H1 (cell line): ENCODE measurements at regions not wholly inside any gene's neighbourhood (a gene's known extent, or its start where the extent isn't known, plus 50 kb on each side); places are given as distances from the start of the nearest gene placed in this dataset.

Experiments
- CTCF ChIA-PET: fragments of 300-600 bp; sonication (Branson Sonifier 250); formaldehyde crosslinking; loops from one replicate; lab custom pipeline; 2021; ENCODE audit not compliant: partially characterized antibody; lab: Charles Lee
- POLR2A ChIA-PET: fragments of 300-600 bp; sonication (Branson Sonifier 250); formaldehyde crosslinking; loops from one replicate; lab custom pipeline; 2021; ENCODE audit warnings: inconsistent platforms; ENCODE audit not compliant: partially characterized antibody; lab: Charles Lee
- DNase-seq, 2 experiments: peaks; one replicate each; pipeline versions ENCODE4 v3.0.0 to v3.0.0-alpha.2; 2010 to 2022; ENCODE audit warnings: low spot score in 2 of 2, low read depth in 1 of 2, mixed read lengths in 1 of 2
- FAIRE-seq: peaks from 2 replicates; lab custom pipeline; 2011; peaks lifted over from hg19 to GRCh38; lab: Jason Lieb, UNC
- H2AFZ ChIP-seq: 2 replicates; pipeline ENCODE4 v1.8.1; 2012; ENCODE audit warnings: low read length, inconsistent platforms
- H2AK5ac ChIP-seq: 2 replicates; pipeline ENCODE4 v1.6.1; 2013; ENCODE audit warnings: low read depth, low read length
- H2BK120ac ChIP-seq: replicated peaks from 2 replicates; pipeline ENCODE3; 2013; ENCODE audit warnings: low read depth, low read length, inconsistent platforms
- H2BK12ac ChIP-seq: 2 replicates; pipeline ENCODE4 v1.6.1; 2013; ENCODE audit warnings: low read depth, low read length
- H2BK15ac ChIP-seq: 2 replicates; pipeline ENCODE4 v1.6.1; 2013; ENCODE audit warnings: low read length
- H2BK20ac ChIP-seq: 2 replicates; pipeline ENCODE4 v1.6.1; 2013; ENCODE audit warnings: low read length
- H2BK5ac ChIP-seq: 2 replicates; pipeline ENCODE4 v1.6.1; 2013; ENCODE audit warnings: low read depth, low read length
- H3K14ac ChIP-seq: 2 replicates; pipeline ENCODE4 v1.6.1; 2013; ENCODE audit warnings: inconsistent platforms; ENCODE audit not compliant: insufficient read length
- H3K18ac ChIP-seq: 2 replicates; pipeline ENCODE4 v1.6.1; 2013; ENCODE audit warnings: low read length; ENCODE audit errors: extremely low read depth
- H3K23ac ChIP-seq: 2 replicates; pipeline ENCODE4 v1.6.1; 2013; ENCODE audit warnings: inconsistent platforms; ENCODE audit not compliant: insufficient read length
- H3K23me2 ChIP-seq: 2 replicates; pipeline ENCODE4 v1.6.1; 2013; ENCODE audit warnings: low read depth, low read length
- H3K27ac ChIP-seq: 2 replicates; pipeline ENCODE4 v1.6.1; 2011; ENCODE audit warnings: low read depth, low read length, inconsistent platforms
- H3K27me3 ChIP-seq, 4 experiments: replicated peaks in 1 of 4; 1 replicate in 1 of 4; 2 replicates in 3 of 4; pipeline versions ENCODE4 v1.6.1 to v1.8.1; 2011 to 2013; ENCODE audit warnings: low read length in 3 of 4, mild to moderate bottlenecking in 3 of 4, inconsistent platforms in 2 of 4, mixed read lengths in 2 of 4, moderate library complexity in 1 of 4; ENCODE audit not compliant: control insufficient read depth in 3 of 4, insufficient read depth in 3 of 4; ENCODE audit errors: extremely low read depth in 1 of 4
- H3K36me3 ChIP-seq, 4 experiments: 2 replicates each; pipeline versions ENCODE4 v1.6.1 to v1.8.1; 2011 to 2013; ENCODE audit warnings: mild to moderate bottlenecking in 4 of 4, low read length in 3 of 4, moderate library complexity in 2 of 4, control low read depth in 1 of 4, inconsistent platforms in 1 of 4; ENCODE audit not compliant: insufficient read depth in 4 of 4, control insufficient read depth in 2 of 4
- H3K4ac ChIP-seq: replicated peaks from 2 replicates; pipeline ENCODE3; 2013; ENCODE audit warnings: low read length, low read depth, mixed read lengths, inconsistent platforms; ENCODE audit not compliant: insufficient read length
- H3K4me1 ChIP-seq, 4 experiments: replicated peaks in 1 of 4; 1 replicate in 1 of 4; 2 replicates in 3 of 4; pipeline versions ENCODE4 v1.6.1 to v1.8.1; 2011 to 2013; ENCODE audit warnings: low read length in 3 of 4, inconsistent platforms in 2 of 4, mixed read lengths in 1 of 4; ENCODE audit not compliant: insufficient read depth in 4 of 4, control insufficient read depth in 3 of 4
- H3K4me2 ChIP-seq, 2 experiments: 2 replicates each; pipeline versions ENCODE4 v1.6.1 to v1.8.1; 2011 to 2013; ENCODE audit warnings: low read depth in 2 of 2, low read length in 2 of 2, control low read depth in 1 of 2, inconsistent platforms in 1 of 2, mild to moderate bottlenecking in 1 of 2; ENCODE audit not compliant: insufficient read depth in 1 of 2
- H3K4me3 ChIP-seq, 4 experiments: fragments of 200-600, 300-600 bp in 1 of 4; sonication (generic), shearing (Covaris generic), sonication (Bioruptor Twin) in 1 of 4; 2 replicates each; pipeline versions ENCODE4 v1.5.1 to v1.8.1; 2011 to 2016; ENCODE audit warnings: low read length in 4 of 4, low read depth in 3 of 4, control low read depth in 2 of 4, inconsistent platforms in 2 of 4, mild to moderate bottlenecking in 2 of 4, mixed read lengths in 1 of 4, moderate library complexity in 1 of 4; ENCODE audit not compliant: insufficient read depth in 2 of 4; ENCODE audit errors: extremely low read depth in 1 of 4
- H3K56ac ChIP-seq: replicated peaks from 2 replicates; pipeline ENCODE3; 2013; ENCODE audit warnings: low read depth, mild to moderate bottlenecking, mixed read lengths, low read length, inconsistent platforms; ENCODE audit not compliant: insufficient read length
- H3K79me1 ChIP-seq: 2 replicates; pipeline ENCODE4 v1.6.1; 2013; ENCODE audit warnings: low read depth, low read length, control low read depth
- H3K79me2 ChIP-seq, 2 experiments: 2 replicates each; pipeline versions ENCODE4 v1.6.1 to v1.8.1; 2012 to 2013; ENCODE audit warnings: low read length in 2 of 2, mild to moderate bottlenecking in 2 of 2, inconsistent platforms in 1 of 2; ENCODE audit not compliant: insufficient read depth in 2 of 2, control insufficient read depth in 1 of 2
- H3K9ac ChIP-seq, 4 experiments: replicated peaks in 1 of 4; 1 replicate in 1 of 4; 2 replicates in 3 of 4; pipeline versions ENCODE4 v1.6.1 to v1.8.1; 2011 to 2013; ENCODE audit warnings: low read depth in 3 of 4, low read length in 3 of 4, control low read depth in 2 of 4, mild to moderate bottlenecking in 2 of 4, moderate library complexity in 2 of 4, inconsistent platforms in 1 of 4; ENCODE audit errors: extremely low read depth in 1 of 4
- H3K9me3 ChIP-seq, 2 experiments: 2 replicates each; pipeline versions ENCODE4 v1.6.1 to v1.8.1; 2012 to 2013; ENCODE audit warnings: mild to moderate bottlenecking in 2 of 2, moderate library complexity in 2 of 2, control low read depth in 1 of 2, inconsistent platforms in 1 of 2, low read depth in 1 of 2, low read length in 1 of 2, mixed read lengths in 1 of 2; ENCODE audit not compliant: insufficient read depth in 2 of 2
- H4K20me1 ChIP-seq, 2 experiments: replicated peaks in 1 of 2; 2 replicates each; pipeline versions ENCODE3 to v1.8.1; 2011 to 2013; ENCODE audit warnings: inconsistent platforms in 2 of 2, low read length in 2 of 2, mild to moderate bottlenecking in 1 of 2; ENCODE audit not compliant: insufficient read depth in 2 of 2, control insufficient read depth in 1 of 2
- H4K5ac ChIP-seq: 2 replicates; pipeline ENCODE4 v1.6.1; 2013; ENCODE audit warnings: low read length, low read depth, mixed read lengths, inconsistent platforms; ENCODE audit not compliant: insufficient read length
- H4K8ac ChIP-seq: 2 replicates; pipeline ENCODE4 v1.8.0; 2013; ENCODE audit warnings: mild to moderate bottlenecking, moderate library complexity, low read length, inconsistent platforms; ENCODE audit not compliant: insufficient read depth; ENCODE audit errors: extremely low read depth
- H4K91ac ChIP-seq: replicated peaks from 2 replicates; pipeline ENCODE3; 2013; ENCODE audit warnings: low read length, mixed read lengths, inconsistent platforms; ENCODE audit not compliant: insufficient read length
- POU5F1 ChIP-seq: IDR thresholded peaks from 2 replicates; pipeline ENCODE4 v1.6.1; 2011; ENCODE audit warnings: low read depth, mild to moderate bottlenecking, low read length, moderate library complexity
- WGBS, 2 experiments: shearing (Covaris generic) in 1 of 2; methylation state at CpG; one replicate each; pipeline versions ENCODE4 v1.1.6 to v1.1.7; 2013 to 2015; ENCODE audit warnings: low lambda C conversion rate in 2 of 2, mixed read lengths in 2 of 2, inconsistent platforms in 1 of 2, low coverage in 1 of 2, missing lambda C conversion rate in 1 of 2; ENCODE audit not compliant: insufficient replicate concordance in 2 of 2, insufficient coverage in 1 of 2, insufficient read length in 1 of 2; ENCODE audit errors: extremely low coverage in 1 of 2, missing lambda C conversion rate in 1 of 2; 5-methylcytosine and 5-hydroxymethylcytosine counted together

DNA sequence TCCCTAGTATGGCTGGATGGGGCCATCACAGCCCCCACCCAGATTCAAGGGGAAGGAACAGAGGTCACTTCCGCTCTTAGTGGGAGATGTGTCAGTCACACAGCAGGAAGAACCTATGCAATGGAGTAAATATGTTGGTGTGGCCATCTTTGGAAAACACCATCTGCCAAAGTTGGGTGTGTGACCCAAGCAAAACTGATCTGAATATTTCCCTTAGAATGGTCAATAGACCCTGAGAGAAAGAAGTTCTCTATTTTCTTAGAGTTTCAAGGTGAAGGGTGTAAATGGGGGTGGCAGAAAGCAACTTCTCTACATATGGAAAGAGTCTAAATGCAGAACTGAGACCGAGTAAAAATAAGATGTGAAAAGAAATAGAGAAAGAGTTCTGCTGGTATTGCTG lies 212.7 kb downstream of the ESM1 start:
- CTCF ChIA-PET: interaction anchor here (1.1 to 2.4 kb wide), 2 partner anchors 254 to 255 kb away, joined by 3 to 8 read pairs; partner anchors contain the start of gene SNX18
- Histone ChIP-seq H3K4me3 (no peak overlapping the region), H4K8ac (no peak overlapping the region), H3K79me1 (no peaks in the 10 kb centered on the region), H2BK20ac (no peak overlapping the region), H2BK120ac (no peak overlapping the region), H3K9me3 (no peaks in the 10 kb centered on the region), H3K27ac (no peak overlapping the region), H3K4me1 (no peaks in the 10 kb centered on the region), H3K23me2 (no peaks in the 10 kb centered on the region)
- 100% methylated on average over 2 of the region's 2 CpGs; no CpG with 5 or more reads in 1 of the 2 experiments for WGBS, 2 experiments
- no peak for TF ChIP-seq POU5F1
- TF ChIP-seq, all 59 proteins: peak for 0
- H3K56ac ChIP-seq: no peak overlapping the region
- H2AFZ ChIP-seq: no peak overlapping the region
- H3K14ac ChIP-seq: no peak overlapping the region
- no peak overlapping the region for H2BK12ac ChIP-seq
- FAIRE-seq (no peak), DNase-seq (no peak)
- H3K36me3 ChIP-seq: no peaks in the 10 kb centered on the region
- H4K5ac ChIP-seq: no peak overlapping the region
- H2AK5ac ChIP-seq: no peak overlapping the region
- H3K79me2 ChIP-seq: no peaks in the 10 kb centered on the region
- H3K27me3 ChIP-seq: peaks cover 0 to 1% (median 0%) of the 10 kb centered on the region in 4 experiments; a peak in 1 of 7 replicates
- H3K23ac ChIP-seq: no peak overlapping the region
- no peak overlapping the region for H3K4ac ChIP-seq
- no peak overlapping the region for H2BK15ac ChIP-seq
- no peak overlapping the region for H4K91ac ChIP-seq
- H3K4me2 ChIP-seq: no peak overlapping the region
- no peak overlapping the region for H3K18ac ChIP-seq
- H2BK5ac ChIP-seq: no peak overlapping the region
- H3K9ac ChIP-seq: no peak overlapping the region
- POLR2A ChIA-PET: no interaction called here
- no peaks in the 10 kb centered on the region for H4K20me1 ChIP-seq
